ENCODE measurements at regions not wholly inside any gene's neighbourhood (a gene's known extent, or its start where the extent isn't known, plus 50 kb on each side); places are given as distances from the start of the nearest gene placed in this dataset.
"Not testable (repeated sequence)": the region's sequence is repeated elsewhere in the genome, so short reads cannot be mapped to it uniquely, and the experiment has no call there.

GRCh38 chr6:14561563-14561962 is 444.0 kb downstream of the CD83 start:
- no CpG with 5 or more reads among the region's 3 CpGs for WGBS (ENCODE audit: insufficient coverage)
- POLR2A ChIA-PET; H3K27ac ChIP-seq (ENCODE audit: insufficient read depth in 1 of 2, low read depth in 1 of 2, low read length in 2 of 2, poor library complexity in 1 of 2, severe bottlenecking in 2 of 2): not testable (repeated sequence)

GRCh38 chr6:14567842-14568241 is 450.3 kb downstream of the CD83 start:
- no peak overlapping the region for H3K4me3 ChIP-seq (ENCODE audit: control insufficient read depth in 1 of 7, extremely low read depth in 1 of 7, insufficient read depth in 4 of 7, low read depth in 2 of 7, low read length in 6 of 7)
- no peak overlapping the region for H3K27ac ChIP-seq (ENCODE audit: insufficient read depth in 1 of 2, low read depth in 1 of 2, low read length in 2 of 2, poor library complexity in 1 of 2, severe bottlenecking in 2 of 2)
- CTCF ChIA-PET = no interaction called here
- no peaks in the 10 kb centered on the region for H3K36me3 ChIP-seq (ENCODE audit: control insufficient read depth in 4 of 4, insufficient read depth in 4 of 4, low read length in 3 of 4)
- no peaks in the 10 kb centered on the region for H3K27me3 ChIP-seq (replicated peaks in 2 of 5; ENCODE audit: control insufficient read depth in 4 of 5, insufficient read depth in 5 of 5, low read length in 4 of 5)
- POLR2A ChIA-PET = no interaction called here
- WGBS (ENCODE audit: insufficient coverage) = no CpG with 5 or more reads among the region's 1 CpG
- peaks cover 0 to 3% (median 0%) of the 10 kb centered on the region in 5 experiments for H3K9me3 ChIP-seq (ENCODE audit: control extremely low read depth in 1 of 5, control insufficient read depth in 4 of 5, insufficient read depth in 2 of 5, low read depth in 1 of 5, low read length in 4 of 5)
- peaks cover 0 to 2% (median 0%) of the 10 kb centered on the region in 4 experiments for H3K4me1 ChIP-seq (ENCODE audit: control extremely low read depth in 1 of 4, control insufficient read depth in 4 of 4, insufficient read depth in 4 of 4, low read length in 3 of 4)
- peak in 1 of 3 donors; percentile 22 for DNase-seq

More at GRCh38 chr6:14561563-14561962, 444.0 kb downstream of the CD83 start:
- H3K4me1 ChIP-seq (ENCODE audit: control extremely low read depth in 1 of 4, control insufficient read depth in 4 of 4, insufficient read depth in 4 of 4, low read length in 3 of 4); CTCF ChIA-PET; DNase-seq; H3K9me3 ChIP-seq (ENCODE audit: control extremely low read depth in 1 of 5, control insufficient read depth in 4 of 5, insufficient read depth in 2 of 5, low read depth in 1 of 5, low read length in 4 of 5); H3K36me3 ChIP-seq (ENCODE audit: control insufficient read depth in 4 of 4, insufficient read depth in 4 of 4, low read length in 3 of 4); H3K4me3 ChIP-seq (ENCODE audit: control insufficient read depth in 1 of 7, extremely low read depth in 1 of 7, insufficient read depth in 4 of 7, low read depth in 2 of 7, low read length in 6 of 7); H3K27me3 ChIP-seq (replicated peaks in 2 of 5; ENCODE audit: control insufficient read depth in 4 of 5, insufficient read depth in 5 of 5, low read length in 4 of 5): not testable (repeated sequence)

- ChIA-PET CTCF (interaction anchor here (1.3 kb wide), 1 partner anchor 16 kb away, joined by 3 read pairs; no protein-coding TSS in a partner anchor), POLR2A (no interaction called here)
- WGBS (ENCODE audit: insufficient coverage) = no CpG with 5 or more reads among the region's 1 CpG
Measured at GRCh38 chr6:14569394-14569793, 451.8 kb downstream of the CD83 start.

GRCh38 chr6:14569874-14570273 is 452.3 kb downstream of the CD83 start:
- DNase-seq; H3K36me3 ChIP-seq (ENCODE audit: control insufficient read depth in 4 of 4, insufficient read depth in 4 of 4, low read length in 3 of 4); H3K27me3 ChIP-seq (replicated peaks in 2 of 5; ENCODE audit: control insufficient read depth in 4 of 5, insufficient read depth in 5 of 5, low read length in 4 of 5); H3K4me1 ChIP-seq (ENCODE audit: control extremely low read depth in 1 of 4, control insufficient read depth in 4 of 4, insufficient read depth in 4 of 4, low read length in 3 of 4); POLR2A ChIA-PET; H3K9me3 ChIP-seq (ENCODE audit: control extremely low read depth in 1 of 5, control insufficient read depth in 4 of 5, insufficient read depth in 2 of 5, low read depth in 1 of 5, low read length in 4 of 5); H3K27ac ChIP-seq (ENCODE audit: insufficient read depth in 1 of 2, low read depth in 1 of 2, low read length in 2 of 2, poor library complexity in 1 of 2, severe bottlenecking in 2 of 2); H3K4me3 ChIP-seq (ENCODE audit: control insufficient read depth in 1 of 7, extremely low read depth in 1 of 7, insufficient read depth in 4 of 7, low read depth in 2 of 7, low read length in 6 of 7): not testable (repeated sequence)
- 96% methylated on average over 5 of the region's 5 CpGs for WGBS (ENCODE audit: insufficient coverage)
- CTCF ChIA-PET = interaction anchor here (1.3 kb wide), 1 partner anchor 15 kb away, joined by 3 read pairs; no protein-coding TSS in a partner anchor

More at GRCh38 chr6:14569394-14569793, 451.8 kb downstream of the CD83 start:
- Histone ChIP-seq H3K9me3 (ENCODE audit: control extremely low read depth in 1 of 5, control insufficient read depth in 4 of 5, insufficient read depth in 2 of 5, low read depth in 1 of 5, low read length in 4 of 5) (no peaks in the 10 kb centered on the region), H3K27me3 (replicated peaks in 2 of 5; ENCODE audit: control insufficient read depth in 4 of 5, insufficient read depth in 5 of 5, low read length in 4 of 5) (no peaks in the 10 kb centered on the region), H3K4me1 (ENCODE audit: control extremely low read depth in 1 of 4, control insufficient read depth in 4 of 4, insufficient read depth in 4 of 4, low read length in 3 of 4) (peaks cover 0 to 8% (median 0%) of the 10 kb centered on the region in 4 experiments), H3K4me3 (ENCODE audit: control insufficient read depth in 1 of 7, extremely low read depth in 1 of 7, insufficient read depth in 4 of 7, low read depth in 2 of 7, low read length in 6 of 7) (no peak overlapping the region), H3K27ac (ENCODE audit: insufficient read depth in 1 of 2, low read depth in 1 of 2, low read length in 2 of 2, poor library complexity in 1 of 2, severe bottlenecking in 2 of 2) (no peak overlapping the region), H3K36me3 (ENCODE audit: control insufficient read depth in 4 of 4, insufficient read depth in 4 of 4, low read length in 3 of 4) (no peaks in the 10 kb centered on the region)
- peak in 2 of 3 donors; percentile 31 to 38 for DNase-seq

GRCh38 chr6:14571001-14571400 is 453.4 kb downstream of the CD83 start:
- ChIA-PET POLR2A (no interaction called here), CTCF (no interaction called here)
- Histone ChIP-seq H3K4me1 (ENCODE audit: control extremely low read depth in 1 of 4, control insufficient read depth in 4 of 4, insufficient read depth in 4 of 4, low read length in 3 of 4) (peaks cover 0 to 8% (median 0%) of the 10 kb centered on the region in 4 experiments), H3K4me3 (ENCODE audit: control insufficient read depth in 1 of 7, extremely low read depth in 1 of 7, insufficient read depth in 4 of 7, low read depth in 2 of 7, low read length in 6 of 7) (no peak overlapping the region), H3K36me3 (ENCODE audit: control insufficient read depth in 4 of 4, insufficient read depth in 4 of 4, low read length in 3 of 4) (no peaks in the 10 kb centered on the region), H3K27me3 (replicated peaks in 2 of 5; ENCODE audit: control insufficient read depth in 4 of 5, insufficient read depth in 5 of 5, low read length in 4 of 5) (no peaks in the 10 kb centered on the region), H3K27ac (ENCODE audit: insufficient read depth in 1 of 2, low read depth in 1 of 2, low read length in 2 of 2, poor library complexity in 1 of 2, severe bottlenecking in 2 of 2) (no peak overlapping the region), H3K9me3 (ENCODE audit: control extremely low read depth in 1 of 5, control insufficient read depth in 4 of 5, insufficient read depth in 2 of 5, low read depth in 1 of 5, low read length in 4 of 5) (no peaks in the 10 kb centered on the region)
- WGBS (ENCODE audit: insufficient coverage) = over 99% methylated on average over 8 of the region's 8 CpGs
- DNase-seq = no peak

GRCh38 chr6:14571746-14572145 is 454.2 kb downstream of the CD83 start:
- no peaks in the 10 kb centered on the region for H3K27me3 ChIP-seq (replicated peaks in 2 of 5; ENCODE audit: control insufficient read depth in 4 of 5, insufficient read depth in 5 of 5, low read length in 4 of 5)
- WGBS (ENCODE audit: insufficient coverage) = over 99% methylated on average over 7 of the region's 7 CpGs
- no peak overlapping the region for H3K4me3 ChIP-seq (ENCODE audit: control insufficient read depth in 1 of 7, extremely low read depth in 1 of 7, insufficient read depth in 4 of 7, low read depth in 2 of 7, low read length in 6 of 7)
- no peak for DNase-seq
- no peaks in the 10 kb centered on the region for H3K36me3 ChIP-seq (ENCODE audit: control insufficient read depth in 4 of 4, insufficient read depth in 4 of 4, low read length in 3 of 4)
- POLR2A ChIA-PET = no interaction called here
- H3K27ac ChIP-seq (ENCODE audit: insufficient read depth in 1 of 2, low read depth in 1 of 2, low read length in 2 of 2, poor library complexity in 1 of 2, severe bottlenecking in 2 of 2) = no peak overlapping the region
- H3K9me3 ChIP-seq (ENCODE audit: control extremely low read depth in 1 of 5, control insufficient read depth in 4 of 5, insufficient read depth in 2 of 5, low read depth in 1 of 5, low read length in 4 of 5) = no peaks in the 10 kb centered on the region
- CTCF ChIA-PET = no interaction called here
- peaks cover 0 to 8% (median 0%) of the 10 kb centered on the region in 4 experiments for H3K4me1 ChIP-seq (ENCODE audit: control extremely low read depth in 1 of 4, control insufficient read depth in 4 of 4, insufficient read depth in 4 of 4, low read length in 3 of 4)

- no peak for DNase-seq
- POLR2A ChIA-PET = no interaction called here
- WGBS (ENCODE audit: insufficient coverage) = 83% methylated on average over 1 of the region's 3 CpGs
- no peak overlapping the region for H3K27ac ChIP-seq (ENCODE audit: insufficient read depth in 1 of 2, low read depth in 1 of 2, low read length in 2 of 2, poor library complexity in 1 of 2, severe bottlenecking in 2 of 2)
- H3K4me1 ChIP-seq (ENCODE audit: control extremely low read depth in 1 of 4, control insufficient read depth in 4 of 4, insufficient read depth in 4 of 4, low read length in 3 of 4) = peaks cover 0 to 8% (median 0%) of the 10 kb centered on the region in 4 experiments
- no peaks in the 10 kb centered on the region for H3K9me3 ChIP-seq (ENCODE audit: control extremely low read depth in 1 of 5, control insufficient read depth in 4 of 5, insufficient read depth in 2 of 5, low read depth in 1 of 5, low read length in 4 of 5)
- CTCF ChIA-PET = interaction anchor here (0.8 kb wide), 1 partner anchor 10 kb away, joined by 3 read pairs; no protein-coding TSS in a partner anchor
- H3K27me3 ChIP-seq (replicated peaks in 2 of 5; ENCODE audit: control insufficient read depth in 4 of 5, insufficient read depth in 5 of 5, low read length in 4 of 5) = no peaks in the 10 kb centered on the region
- no peak overlapping the region for H3K4me3 ChIP-seq (ENCODE audit: control insufficient read depth in 1 of 7, extremely low read depth in 1 of 7, insufficient read depth in 4 of 7, low read depth in 2 of 7, low read length in 6 of 7)
- no peaks in the 10 kb centered on the region for H3K36me3 ChIP-seq (ENCODE audit: control insufficient read depth in 4 of 4, insufficient read depth in 4 of 4, low read length in 3 of 4)
Measured at GRCh38 chr6:14573267-14573666, 455.7 kb downstream of the CD83 start.

All from common myeloid progenitor, CD34-positive (primary cell).